H9 (cell line): ENCODE measurements at regions not wholly inside any gene's neighbourhood (a gene's known extent, or its start where the extent isn't known, plus 50 kb on each side); places are given as distances from the start of the nearest gene placed in this dataset.

Experiments
- DNase-seq: peaks from one replicate; pipeline ENCODE4 v3.0.0-alpha.2; 2017
- H2AFZ ChIP-seq: one replicate; pipeline ENCODE4 v1.6.1; 2013; ENCODE audit warnings: mild to moderate bottlenecking, low read length, control low read depth, moderate library complexity
- H2AK5ac ChIP-seq: 2 replicates; pipeline ENCODE4 v1.6.1; 2013; ENCODE audit warnings: low read length, control low read depth, mixed read lengths; ENCODE audit not compliant: insufficient read length
- H2BK120ac ChIP-seq: one replicate; pipeline ENCODE4 v1.6.1; 2013; ENCODE audit warnings: low read depth, mild to moderate bottlenecking, low read length, control low read depth, inconsistent platforms; ENCODE audit not compliant: poor library complexity, severe bottlenecking
- H2BK12ac ChIP-seq: 2 replicates; pipeline ENCODE4 v1.6.1; 2013; ENCODE audit warnings: low read length, control low read depth, mixed read lengths, low read depth; ENCODE audit not compliant: insufficient read length
- H2BK15ac ChIP-seq: 2 replicates; pipeline ENCODE4 v1.6.1; 2013; ENCODE audit warnings: low read depth, low read length, control low read depth
- H2BK20ac ChIP-seq: one replicate; pipeline ENCODE4 v1.6.1; 2013; ENCODE audit warnings: low read depth, mild to moderate bottlenecking, low read length, control low read depth, inconsistent platforms; ENCODE audit not compliant: poor library complexity, severe bottlenecking
- H2BK5ac ChIP-seq: 2 replicates; pipeline ENCODE4 v1.6.1; 2013; ENCODE audit warnings: low read length, control low read depth, mixed read lengths; ENCODE audit not compliant: insufficient read length
- H3K14ac ChIP-seq: 2 replicates; pipeline ENCODE4 v1.6.1; 2013; ENCODE audit warnings: low read length, control low read depth; ENCODE audit not compliant: insufficient read depth
- H3K18ac ChIP-seq: 2 replicates; pipeline ENCODE4 v1.6.1; 2013; ENCODE audit warnings: low read depth, mild to moderate bottlenecking, mixed read lengths, low read length, control low read depth; ENCODE audit not compliant: insufficient read length
- H3K23ac ChIP-seq: 2 replicates; pipeline ENCODE4 v1.6.1; 2013; ENCODE audit warnings: low read length, control low read depth, mixed read lengths, low read depth; ENCODE audit not compliant: insufficient read length
- H3K23me2 ChIP-seq: 2 replicates; pipeline ENCODE4 v1.6.1; 2013; ENCODE audit warnings: low read depth, mild to moderate bottlenecking, mixed read lengths, low read length, control low read depth; ENCODE audit not compliant: insufficient read length, poor library complexity, severe bottlenecking
- H3K27ac ChIP-seq: 2 replicates; pipeline ENCODE4 v1.5.1; 2013; ENCODE audit warnings: low read length, control low read depth, mixed read lengths, low read depth; ENCODE audit not compliant: insufficient read length
- H3K27me3 ChIP-seq: 2 replicates; pipeline ENCODE4 v1.6.1; 2013; ENCODE audit warnings: low read length, control low read depth, inconsistent platforms; ENCODE audit not compliant: insufficient read depth
- H3K4ac ChIP-seq: 2 replicates; pipeline ENCODE4 v1.6.1; 2013; ENCODE audit warnings: low read depth, mild to moderate bottlenecking, control low read depth, inconsistent platforms, low read length, moderate library complexity
- H3K4me1 ChIP-seq: 2 replicates; pipeline ENCODE4 v1.6.1; 2013; ENCODE audit warnings: low read length, control low read depth, inconsistent platforms; ENCODE audit not compliant: insufficient read depth
- H3K4me2 ChIP-seq: 2 replicates; pipeline ENCODE4 v1.6.1; 2013; ENCODE audit warnings: low read length, control low read depth, mixed read lengths; ENCODE audit not compliant: insufficient read length, insufficient read depth
- H3K56ac ChIP-seq: 2 replicates; pipeline ENCODE4 v1.6.1; 2013; ENCODE audit warnings: low read depth, mild to moderate bottlenecking, mixed read lengths, low read length, control low read depth; ENCODE audit not compliant: insufficient read length
- H3K79me1 ChIP-seq: 2 replicates; pipeline ENCODE4 v1.6.1; 2013; ENCODE audit warnings: low read depth, mild to moderate bottlenecking, moderate library complexity, low read length, control low read depth, inconsistent platforms; ENCODE audit not compliant: insufficient read depth, poor library complexity, severe bottlenecking
- H3K79me2 ChIP-seq: 2 replicates; pipeline ENCODE4 v1.6.1; 2013; ENCODE audit warnings: low read length, control low read depth, inconsistent platforms; ENCODE audit not compliant: insufficient read depth
- H3K9ac ChIP-seq: 2 replicates; pipeline ENCODE4 v1.6.1; 2013; ENCODE audit warnings: low read length, control low read depth, mixed read lengths; ENCODE audit not compliant: insufficient read length; ENCODE audit errors: extremely low read depth
- H3K9me3 ChIP-seq: one replicate; pipeline ENCODE4 v1.6.1; 2013; ENCODE audit warnings: low read depth, low read length, inconsistent platforms; ENCODE audit not compliant: control insufficient read depth
- H3T11ph ChIP-seq: one replicate; pipeline ENCODE4 v1.6.1; 2013; ENCODE audit warnings: mild to moderate bottlenecking, low read length, control low read depth, inconsistent platforms
- H4K20me1 ChIP-seq: one replicate; pipeline ENCODE4 v1.6.1; 2013; ENCODE audit not compliant: control insufficient read depth, insufficient read length, insufficient read depth
- H4K5ac ChIP-seq: 2 replicates; pipeline ENCODE4 v1.6.1; 2013; ENCODE audit warnings: low read depth, mild to moderate bottlenecking, mixed read lengths, low read length, control low read depth; ENCODE audit not compliant: insufficient read length
- H4K8ac ChIP-seq: replicated peaks from 2 replicates; pipeline ENCODE4 v1.6.1; 2013; ENCODE audit warnings: low read length, control low read depth, mixed read lengths, low read depth; ENCODE audit not compliant: insufficient read length
- H4K91ac ChIP-seq: 2 replicates; pipeline ENCODE4 v1.6.1; 2013; ENCODE audit warnings: low read depth, mild to moderate bottlenecking, moderate library complexity, mixed read lengths, low read length, control low read depth; ENCODE audit not compliant: insufficient read length
- H3K27ac Mint-ChIP-seq, 3 experiments: 2 replicates in 2 of 3; 3 replicates in 1 of 3; pipeline ENCODE4 v1.8.0; 2020 to 2021; ENCODE audit warnings: mixed read lengths in 3 of 3, mild to moderate bottlenecking in 1 of 3, moderate library complexity in 1 of 3
- H3K27me3 Mint-ChIP-seq: 2 replicates; pipeline ENCODE4 v1.8.0; 2021; ENCODE audit warnings: low read depth, mild to moderate bottlenecking, moderate library complexity, mixed read lengths
- H3K36me3 Mint-ChIP-seq, 3 experiments: 2 replicates in 2 of 3; 3 replicates in 1 of 3; pipeline ENCODE4 v1.8.0; 2020 to 2021; ENCODE audit warnings: low read depth in 3 of 3, mixed read lengths in 3 of 3; ENCODE audit not compliant: insufficient read depth in 1 of 3
- H3K4me1 Mint-ChIP-seq, 2 experiments: 2 replicates each; pipeline ENCODE4 v1.8.0; 2020; ENCODE audit warnings: mixed read lengths in 2 of 2
- H3K4me3 Mint-ChIP-seq, 2 experiments: 2 replicates in 1 of 2; 3 replicates in 1 of 2; pipeline ENCODE4 v1.8.0; 2020 to 2021; ENCODE audit warnings: mild to moderate bottlenecking in 2 of 2, mixed read lengths in 2 of 2, moderate library complexity in 1 of 2
- H3K9me3 Mint-ChIP-seq, 2 experiments: 2 replicates in 1 of 2; 3 replicates in 1 of 2; pipeline ENCODE4 v1.8.0; 2020; ENCODE audit warnings: mild to moderate bottlenecking in 2 of 2, mixed read lengths in 2 of 2, moderate library complexity in 1 of 2
- CTCF ChIP-seq: fragments of 200-600 bp; sonication (generic); conservative IDR thresholded peaks from 3 replicates; pipeline ENCODE4 v1.8.0; 2021; ENCODE audit warnings: antibody characterized with exemption, mild to moderate bottlenecking
- WGBS: extraction: QIAGEN DNeasy Blood & Tissue Kit; methylation state at CpG from one replicate; pipeline ENCODE4 v1.1.7; 2013; ENCODE audit warnings: missing lambda C conversion rate, low lambda C conversion rate, mixed read lengths; ENCODE audit not compliant: insufficient read length; ENCODE audit errors: extremely low coverage; 5-methylcytosine and 5-hydroxymethylcytosine counted together

GRCh38 chr2:188853307-188853706 is 120.9 kb upstream of the COL3A1 start:
- Histone ChIP-seq H3K14ac (no peak overlapping the region), H4K20me1 (no peaks in the 10 kb centered on the region), H4K5ac (no peak overlapping the region), H3K79me1 (no peaks in the 10 kb centered on the region), H2BK20ac (no peak overlapping the region), H3K9me3 (no peaks in the 10 kb centered on the region), H3K18ac (no peak overlapping the region), H3K27ac (no peak overlapping the region), H4K8ac (no peak overlapping the region), H3T11ph (no peak overlapping the region), H2BK5ac (no peak overlapping the region), H3K23me2 (no peaks in the 10 kb centered on the region), H3K4me1 (no peaks in the 10 kb centered on the region), H3K56ac (no peak overlapping the region), H4K91ac (no peak overlapping the region), H3K4ac (no peak overlapping the region), H2AFZ (no peak overlapping the region), H3K27me3 (no peaks in the 10 kb centered on the region), H3K4me2 (no peak overlapping the region), H3K9ac (no peak overlapping the region), H3K23ac (no peak overlapping the region), H2BK15ac (no peak overlapping the region), H2BK120ac (no peak overlapping the region), H2BK12ac (no peak overlapping the region), H2AK5ac (no peak overlapping the region), H3K79me2 (no peaks in the 10 kb centered on the region)
- no peak overlapping the region for H3K4me3 Mint-ChIP-seq
- DNase-seq, result no peak
- no peak overlapping the region for H3K27ac Mint-ChIP-seq
- no peak for TF ChIP-seq CTCF
- H3K9me3 Mint-ChIP-seq, result no peaks in the 10 kb centered on the region
- H3K27me3 Mint-ChIP-seq, result no peaks in the 10 kb centered on the region
- no CpG with 5 or more reads among the region's 2 CpGs for WGBS
- H3K36me3 Mint-ChIP-seq, result no peaks in the 10 kb centered on the region
- H3K4me1 Mint-ChIP-seq, result no peaks in the 10 kb centered on the region
